Nucleus accumbens (tissue), 56 donors: ENCODE measurements at regions not wholly inside any gene's neighbourhood (a gene's known extent, or its start where the extent isn't known, plus 50 kb on each side); places are given as distances from the start of the nearest gene placed in this dataset.
"Not testable (repeated sequence)": the region's sequence is repeated elsewhere in the genome, so short reads cannot be mapped to it uniquely, and the experiment has no call there.

ENCODE experiments used
- DNase-seq, 56 donors: peaks; one replicate each; lab custom pipeline; 2025; lab: John Stamatoyannopoulos, UW

- peak in 1 of 56 donors; percentile 15 for DNase-seq
These were observed 487.2 kb upstream of the ATP11B start for GRCh38 chr3:182305881-182306665.

- no peak for DNase-seq
These were observed 485.0 kb upstream of the ATP11B start for GRCh38 chr3:182308328-182308727.

- DNase-seq: peak in 3 of 56 donors; percentile 5 to 22 (median 9)
These were observed 484.2 kb upstream of the ATP11B start for GRCh38 chr3:182309120-182309519.

GRCh38 chr3:182315313-182315712, 478.0 kb upstream of the ATP11B start:
- no peak for DNase-seq

- no peak for DNase-seq
These were observed 470.1 kb upstream of the ATP11B start for GRCh38 chr3:182323126-182323700.

GRCh38 chr3:182323898-182324297, 469.4 kb upstream of the ATP11B start:
- no peak for DNase-seq

GRCh38 chr3:182325213-182325950, 467.9 kb upstream of the ATP11B start:
- DNase-seq: no peak

GRCh38 chr3:182327196-182327681, 466.1 kb upstream of the ATP11B start:
- peak in 1 of 56 donors; percentile 1 for DNase-seq

- no peak for DNase-seq
These were observed 462.7 kb upstream of the ATP11B start for GRCh38 chr3:182330646-182331045.

GRCh38 chr3:182331341-182331740, 462.0 kb upstream of the ATP11B start:
- DNase-seq: no peak

- no peak for DNase-seq
These were observed 451.1 kb upstream of the ATP11B start for GRCh38 chr3:182342252-182342651.

- DNase-seq: not testable (repeated sequence)
These were observed 449.3 kb upstream of the ATP11B start for GRCh38 chr3:182344026-182344425.

- DNase-seq: no peak
These were observed 444.3 kb upstream of the ATP11B start for GRCh38 chr3:182349051-182349450.

- DNase-seq: no peak
These were observed 443.3 kb upstream of the ATP11B start for GRCh38 chr3:182349951-182350517.

GRCh38 chr3:182357928-182358327, 435.4 kb upstream of the ATP11B start:
- DNase-seq: no peak

GRCh38 chr3:182364323-182364722, 429.0 kb upstream of the ATP11B start:
- DNase-seq: peak in 49 of 56 donors; percentile 0 to 77 (median 47)

GRCh38 chr3:182364723-182365650, 428.3 kb upstream of the ATP11B start:
- DNase-seq: peak; percentile 4 to 88 (median 69)

- DNase-seq: no peak
These were observed 426.6 kb upstream of the ATP11B start for GRCh38 chr3:182366746-182367145.

GRCh38 chr3:182369861-182370260, 423.4 kb upstream of the ATP11B start:
- no peak for DNase-seq

GRCh38 chr3:182370949-182371348, 422.4 kb upstream of the ATP11B start:
- DNase-seq: no peak
